OCI-LY7 (cell line): ENCODE measurements at regions not wholly inside any gene's neighbourhood (a gene's known extent, or its start where the extent isn't known, plus 50 kb on each side); places are given as distances from the start of the nearest gene placed in this dataset.

ENCODE experiments used
- BruUV-seq: library from RNA; stranded (reverse); fragments of 400-500 nt; replicated peaks from 2 replicates; lab custom pipeline; 2021; lab: Mats Ljungman, UMichigan
- CTCF ChIA-PET: fragments of 300-600 bp; sonication (Branson Sonifier 250); formaldehyde crosslinking; loops from one replicate; lab custom pipeline; 2022; ENCODE audit warnings: antibody characterized with exemption; ENCODE audit not compliant: unreplicated experiment; lab: Charles Lee
- POLR2A ChIA-PET: fragments of 300-600 bp; sonication (Branson Sonifier 250); formaldehyde crosslinking; loops from one replicate; lab custom pipeline; 2022; ENCODE audit warnings: antibody characterized with exemption; lab: Charles Lee
- DNase-seq: peaks from one replicate; pipeline ENCODE4 v3.0.0-alpha.2; 2015; ENCODE audit warnings: low spot score
- H2AFZ ChIP-seq: fragments of 200-600 bp; sonication (generic), shearing (Covaris generic); 2 replicates; pipeline ENCODE4 v1.6.1; 2014; ENCODE audit warnings: mild to moderate bottlenecking, antibody characterized with exemption, low read length, moderate library complexity
- H3K27ac ChIP-seq: fragments of 200-600 bp; sonication (generic); 2 replicates; pipeline ENCODE4 v1.5.1; 2014; ENCODE audit warnings: mixed run types, low read depth, mild to moderate bottlenecking, moderate library complexity, low read length, inconsistent platforms; ENCODE audit not compliant: poor library complexity, severe bottlenecking
- H3K36me3 ChIP-seq: fragments of 200-600 bp; sonication (generic); 2 replicates; pipeline ENCODE4 v1.6.1; 2014; ENCODE audit warnings: mild to moderate bottlenecking, antibody characterized with exemption, low read length, moderate library complexity, mixed read lengths; ENCODE audit not compliant: insufficient read depth
- H3K4me1 ChIP-seq: fragments of 200-600 bp; sonication (generic); 2 replicates; pipeline ENCODE4 v1.5.1; 2014; ENCODE audit warnings: mild to moderate bottlenecking, low read length; ENCODE audit not compliant: insufficient read depth, poor library complexity, severe bottlenecking
- H3K4me2 ChIP-seq: fragments of 200-600 bp; sonication (generic); 2 replicates; pipeline ENCODE4 v1.6.1; 2014; ENCODE audit warnings: mild to moderate bottlenecking, low read length
- H3K4me3 ChIP-seq: fragments of 200-600 bp; sonication (generic); 2 replicates; pipeline ENCODE4 v1.5.1; 2014; ENCODE audit warnings: mild to moderate bottlenecking, low read depth, low read length; ENCODE audit not compliant: poor library complexity, severe bottlenecking
- H3K79me2 ChIP-seq: fragments of 200-600 bp; sonication (generic); 2 replicates; pipeline ENCODE4 v1.6.1; 2016; ENCODE audit warnings: low read depth, mild to moderate bottlenecking, low read length, moderate library complexity, mixed read lengths; ENCODE audit not compliant: insufficient read depth
- H3K9me2 ChIP-seq: fragments of 200-600 bp; sonication (generic); 2 replicates; pipeline ENCODE4 v1.6.1; 2016; ENCODE audit warnings: mild to moderate bottlenecking, low read length, mixed read lengths; ENCODE audit not compliant: insufficient read depth
- H3K9me3 ChIP-seq: fragments of 200-600 bp; sonication (generic); 2 replicates; pipeline ENCODE4 v1.6.1; 2014; ENCODE audit warnings: mild to moderate bottlenecking, mixed run types, low read length, mixed read lengths
- H4K20me1 ChIP-seq: fragments of 200-600 bp; sonication (generic); 2 replicates; pipeline ENCODE4 v1.6.1; 2014; ENCODE audit warnings: mild to moderate bottlenecking, antibody characterized with exemption, low read length, moderate library complexity, mixed read lengths; ENCODE audit not compliant: insufficient read depth
- EZH2phosphoT487 ChIP-seq: fragments of 200-600 bp; sonication (generic); IDR thresholded peaks from 2 replicates; pipeline ENCODE4 v1.6.1; 2018; ENCODE audit warnings: low read depth, borderline replicate concordance, mild to moderate bottlenecking, mixed run types, antibody characterized with exemption, low read length, moderate library complexity, mixed read lengths
- intact Hi-C: fragments of 100-400 bp; cut with micrococcal nuclease; formaldehyde crosslinking; loops from one replicate; pipeline ENCODE4 v1.10.0; 2022; ENCODE audit not compliant: unreplicated experiment
- TF ChIP-seq, protein P1 (sequence below): fragments of 200-600 bp; sonication (generic); conservative IDR thresholded peaks from 2 replicates; pipeline ENCODE4 v1.5.1; 2014; ENCODE audit warnings: mild to moderate bottlenecking, antibody characterized with exemption, low read length, moderate library complexity, mixed read lengths

DNA sequence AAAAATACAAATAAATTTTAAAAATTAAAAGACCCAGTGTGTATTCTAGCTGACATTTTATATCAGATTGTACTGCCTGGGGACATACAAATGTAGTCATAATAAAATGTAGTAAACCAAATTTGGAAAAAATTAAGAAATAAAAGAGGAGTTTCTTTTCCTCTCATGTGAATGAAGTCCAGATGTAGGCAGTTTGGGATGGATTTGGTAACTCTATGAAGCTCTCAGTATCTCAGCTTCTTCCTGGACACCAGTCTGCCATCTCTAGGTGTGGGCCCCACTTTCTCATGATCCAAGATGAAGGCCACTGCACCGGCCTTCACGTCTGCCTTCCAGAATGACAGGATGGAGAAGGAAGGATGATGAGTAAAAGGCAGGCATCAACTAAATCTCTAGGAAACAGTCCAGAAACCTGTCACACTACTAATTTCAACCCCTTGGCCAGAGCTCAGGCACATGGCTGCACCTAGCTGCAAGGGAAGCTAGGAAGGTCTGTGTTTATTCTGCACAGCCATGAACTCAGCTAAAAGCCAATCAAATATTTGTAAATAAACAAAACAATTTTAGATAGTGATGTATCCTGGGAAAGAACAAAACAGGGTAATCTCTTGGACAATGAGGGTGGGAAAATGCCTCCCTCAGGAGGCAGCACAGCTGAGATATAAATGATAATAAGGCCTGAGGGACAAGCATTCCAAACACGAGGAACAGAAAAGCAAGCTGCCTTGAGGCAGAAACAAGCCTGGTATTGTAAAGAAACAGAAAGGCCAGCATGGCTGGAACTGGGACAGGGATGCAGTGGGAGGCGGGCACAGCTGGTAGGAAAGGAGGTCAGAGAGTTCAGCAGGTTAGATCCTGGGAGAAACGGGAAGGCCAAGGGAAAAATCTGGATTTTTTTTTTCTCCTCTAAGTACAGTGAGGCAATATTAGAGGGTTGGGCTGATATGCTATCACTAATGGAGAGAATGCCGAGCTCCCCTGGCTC is 88.5 kb upstream of the PTPN1 start:
- CTCF ChIA-PET = no interaction called here
- H3K4me2 ChIP-seq = no peak overlapping the region
- intact Hi-C loops = no loop called here

DNA sequence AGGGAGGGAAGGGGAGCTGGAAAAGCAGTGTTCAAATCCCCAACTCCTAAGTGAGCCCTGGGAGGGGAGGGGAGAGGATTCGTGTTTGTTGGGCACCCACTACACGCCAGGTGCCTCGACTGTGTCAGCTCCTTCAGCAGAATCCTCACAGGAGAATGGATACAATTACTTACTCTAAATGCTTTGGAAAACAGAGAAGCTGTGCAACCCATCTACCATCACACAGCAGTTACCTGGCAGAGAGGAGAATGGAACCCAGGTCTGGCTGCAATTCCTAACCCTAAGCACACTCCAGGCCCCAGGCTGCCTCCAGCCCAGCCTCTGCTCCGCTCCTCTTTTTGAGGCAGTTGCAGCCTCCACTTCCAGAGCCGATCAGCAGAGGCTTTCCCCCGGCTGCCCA is 86.4 kb upstream of the PTPN1 start:
- Histone ChIP-seq H3K4me3 (no peak overlapping the region), H3K79me2 (no peaks in the 10 kb centered on the region), H3K9me3 (0 out of 2 replicates have a peak, but pooled peaks cover 4% of the 10 kb centered on the region), H3K27ac (no peak overlapping the region), H4K20me1 (no peaks in the 10 kb centered on the region), H3K36me3 (no peaks in the 10 kb centered on the region), H3K9me2 (no peaks in the 10 kb centered on the region), H3K4me1 (peaks cover 3% of the 10 kb centered on the region), H3K4me2 (no peak overlapping the region), H2AFZ (no peak overlapping the region)
- ChIA-PET POLR2A (interaction anchor here (1.2 kb wide), 1 partner anchor 14 kb away, joined by 3 read pairs; no protein-coding TSS in a partner anchor), CTCF (no interaction called here)
- TF ChIP-seq EZH2phosphoT487 = no peak
- TF ChIP-seq, protein P1, sequence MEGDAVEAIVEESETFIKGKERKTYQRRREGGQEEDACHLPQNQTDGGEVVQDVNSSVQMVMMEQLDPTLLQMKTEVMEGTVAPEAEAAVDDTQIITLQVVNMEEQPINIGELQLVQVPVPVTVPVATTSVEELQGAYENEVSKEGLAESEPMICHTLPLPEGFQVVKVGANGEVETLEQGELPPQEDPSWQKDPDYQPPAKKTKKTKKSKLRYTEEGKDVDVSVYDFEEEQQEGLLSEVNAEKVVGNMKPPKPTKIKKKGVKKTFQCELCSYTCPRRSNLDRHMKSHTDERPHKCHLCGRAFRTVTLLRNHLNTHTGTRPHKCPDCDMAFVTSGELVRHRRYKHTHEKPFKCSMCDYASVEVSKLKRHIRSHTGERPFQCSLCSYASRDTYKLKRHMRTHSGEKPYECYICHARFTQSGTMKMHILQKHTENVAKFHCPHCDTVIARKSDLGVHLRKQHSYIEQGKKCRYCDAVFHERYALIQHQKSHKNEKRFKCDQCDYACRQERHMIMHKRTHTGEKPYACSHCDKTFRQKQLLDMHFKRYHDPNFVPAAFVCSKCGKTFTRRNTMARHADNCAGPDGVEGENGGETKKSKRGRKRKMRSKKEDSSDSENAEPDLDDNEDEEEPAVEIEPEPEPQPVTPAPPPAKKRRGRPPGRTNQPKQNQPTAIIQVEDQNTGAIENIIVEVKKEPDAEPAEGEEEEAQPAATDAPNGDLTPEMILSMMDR = no peak
- BruUV-seq = no TSS peak
- no peak for DNase-seq
- intact Hi-C loops = no loop called here

More for the DNA sequence above, 88.5 kb upstream of the PTPN1 start:
- Histone ChIP-seq H3K36me3 (no peaks in the 10 kb centered on the region), H3K27ac (no peak overlapping the region), H2AFZ (no peak overlapping the region), H3K9me3 (0 out of 2 replicates have a peak, but pooled peaks cover 4% of the 10 kb centered on the region), H3K9me2 (no peaks in the 10 kb centered on the region), H4K20me1 (no peaks in the 10 kb centered on the region), H3K79me2 (no peaks in the 10 kb centered on the region), H3K4me1 (peaks cover 3% of the 10 kb centered on the region), H3K4me3 (no peak overlapping the region)
- BruUV-seq = no TSS peak
- no peak for DNase-seq
- POLR2A ChIA-PET = no interaction called here
- no peak for TF ChIP-seq EZH2phosphoT487
- TF ChIP-seq, protein P1 = no peak
